Mucosa of rectum (tissue), 2 donors: ENCODE measurements at regions not wholly inside any gene's neighbourhood (a gene's known extent, or its start where the extent isn't known, plus 50 kb on each side); places are given as distances from the start of the nearest gene placed in this dataset.

ENCODE experiments used
- H3K27ac ChIP-seq, 2 donors: one replicate each; pipeline ENCODE4 v1.7.0; 2013; ENCODE audit warnings: inconsistent platforms in 2 of 2, low read depth in 2 of 2, low read length in 2 of 2
- H3K27me3 ChIP-seq, 2 donors: one replicate each; pipeline ENCODE4 v1.7.0; 2013; ENCODE audit warnings: low read length in 2 of 2; ENCODE audit not compliant: control insufficient read depth in 2 of 2, insufficient read depth in 2 of 2
- H3K36me3 ChIP-seq, 2 donors: one replicate each; pipeline ENCODE4 v1.7.0; 2013; ENCODE audit warnings: low read length in 2 of 2; ENCODE audit not compliant: control insufficient read depth in 2 of 2, insufficient read depth in 2 of 2
- H3K4me1 ChIP-seq, 2 donors: one replicate each; pipeline ENCODE4 v1.7.0; 2013; ENCODE audit warnings: low read length in 2 of 2, mild to moderate bottlenecking in 1 of 2; ENCODE audit not compliant: control insufficient read depth in 2 of 2, insufficient read depth in 2 of 2
- H3K4me3 ChIP-seq, 2 donors: one replicate each; pipeline ENCODE4 v1.7.0; 2013; ENCODE audit warnings: low read length in 2 of 2
- H3K9ac ChIP-seq, 2 donors: one replicate each; pipeline ENCODE4 v1.7.0; 2013; ENCODE audit warnings: low read length in 2 of 2, low read depth in 1 of 2, mild to moderate bottlenecking in 1 of 2
- H3K9me3 ChIP-seq, 2 donors: one replicate each; pipeline ENCODE4 v1.7.0; 2013; ENCODE audit warnings: low read length in 2 of 2; ENCODE audit not compliant: control insufficient read depth in 2 of 2
- donor health status: healthy.
- donor health status: Normal muscosa, but diverticular disease.

DNA sequence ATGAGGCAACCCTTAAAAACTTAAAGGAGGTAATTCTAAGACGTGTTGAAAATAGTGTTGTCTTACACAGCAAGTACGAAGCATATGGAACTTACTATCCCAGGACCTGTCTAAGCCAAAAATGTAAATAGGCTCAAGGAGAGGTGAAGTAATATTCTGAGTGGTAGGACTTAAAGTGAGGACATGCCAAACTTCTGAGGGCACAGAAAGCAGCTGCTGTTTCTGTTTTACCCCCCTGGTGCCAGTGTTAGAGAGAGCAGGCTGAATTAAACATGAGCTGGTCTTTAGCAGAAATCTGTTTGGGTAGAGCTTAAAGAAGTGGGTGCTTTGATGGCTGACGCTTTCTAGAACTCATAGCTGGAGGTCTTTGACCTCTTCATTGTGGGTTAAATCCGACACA, 149.7 kb upstream of the NPHP3 start:
- Histone ChIP-seq H3K4me1 (no peaks in the 10 kb centered on the region), H3K36me3 (no peaks in the 10 kb centered on the region), H3K9ac (no peak overlapping the region), H3K27ac (no peak overlapping the region), H3K9me3 (no peaks in the 10 kb centered on the region), H3K27me3 (no peaks in the 10 kb centered on the region), H3K4me3 (no peak overlapping the region)

DNA sequence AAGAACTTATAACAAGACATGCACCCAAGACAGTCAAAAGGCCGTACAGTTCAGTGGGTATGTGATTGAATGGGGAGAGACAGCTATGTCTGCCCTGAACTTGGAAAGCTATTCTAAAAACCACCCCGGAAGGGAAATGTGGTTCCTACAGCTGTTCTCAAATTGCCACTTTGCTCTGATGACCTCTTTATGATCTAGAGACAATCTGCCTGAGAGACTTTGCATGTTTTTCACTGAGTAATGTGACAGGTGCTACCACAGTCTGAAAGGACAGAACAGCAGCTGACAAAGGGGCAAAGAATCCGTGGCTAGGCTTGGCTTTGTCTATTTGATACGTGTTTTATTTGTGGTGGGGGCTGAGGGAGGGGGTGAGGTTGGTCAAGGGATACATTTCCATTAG, 148.3 kb upstream of the NPHP3 start:
- Histone ChIP-seq H3K36me3 (no peaks in the 10 kb centered on the region), H3K4me1 (no peaks in the 10 kb centered on the region), H3K9ac (no peak overlapping the region), H3K9me3 (no peaks in the 10 kb centered on the region), H3K27me3 (no peaks in the 10 kb centered on the region), H3K4me3 (no peak overlapping the region), H3K27ac (no peak overlapping the region)

DNA sequence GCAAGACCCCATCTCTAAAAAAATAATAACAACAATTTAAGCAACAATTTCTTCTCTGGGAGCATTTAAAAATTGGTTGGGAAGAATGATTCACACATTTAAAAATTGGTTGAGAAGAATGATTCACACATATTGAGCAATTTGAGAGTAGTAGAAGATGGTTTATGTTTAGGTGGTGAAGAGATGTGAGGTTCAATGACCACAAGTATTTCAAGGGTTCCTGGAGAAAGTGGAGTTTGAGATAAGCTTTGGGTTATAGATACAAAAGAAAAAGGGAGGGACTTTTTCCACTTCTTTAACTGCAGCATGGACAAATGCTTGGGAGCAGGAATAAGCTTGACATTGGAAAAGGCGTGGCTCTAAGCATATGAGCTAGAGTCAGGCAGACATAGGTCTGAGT, 145.7 kb upstream of the NPHP3 start:
- Histone ChIP-seq H3K36me3 (no peaks in the 10 kb centered on the region), H3K9ac (no peak overlapping the region), H3K4me1 (no peaks in the 10 kb centered on the region), H3K4me3 (no peak overlapping the region), H3K9me3 (no peaks in the 10 kb centered on the region), H3K27me3 (no peaks in the 10 kb centered on the region), H3K27ac (no peak overlapping the region)

DNA sequence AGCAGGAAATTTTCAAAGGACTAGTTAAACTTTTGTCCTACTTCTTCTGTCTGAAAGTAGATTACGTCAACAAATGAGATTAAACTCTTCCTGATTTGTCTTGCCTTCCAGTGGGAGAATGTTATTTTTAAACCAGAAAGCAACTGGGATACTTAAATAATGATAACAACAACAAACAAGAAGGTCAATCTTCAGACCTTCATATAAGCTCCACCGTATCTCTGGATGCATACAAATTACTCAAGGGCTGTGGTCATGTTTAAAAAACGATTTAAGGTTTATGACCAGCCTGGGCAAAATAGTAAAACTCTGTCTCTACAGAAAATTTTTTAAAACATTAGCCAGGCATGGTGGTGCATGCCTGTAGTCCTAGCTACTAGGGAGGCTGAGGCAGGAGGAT, 145.3 kb upstream of the NPHP3 start:
- H3K27me3 ChIP-seq = no peaks in the 10 kb centered on the region
- H3K4me3 ChIP-seq = no peak overlapping the region
- H3K27ac ChIP-seq = no peak overlapping the region
- no peaks in the 10 kb centered on the region for H3K36me3 ChIP-seq
- no peaks in the 10 kb centered on the region for H3K9me3 ChIP-seq
- H3K9ac ChIP-seq = no peak overlapping the region
- H3K4me1 ChIP-seq = no peaks in the 10 kb centered on the region

DNA sequence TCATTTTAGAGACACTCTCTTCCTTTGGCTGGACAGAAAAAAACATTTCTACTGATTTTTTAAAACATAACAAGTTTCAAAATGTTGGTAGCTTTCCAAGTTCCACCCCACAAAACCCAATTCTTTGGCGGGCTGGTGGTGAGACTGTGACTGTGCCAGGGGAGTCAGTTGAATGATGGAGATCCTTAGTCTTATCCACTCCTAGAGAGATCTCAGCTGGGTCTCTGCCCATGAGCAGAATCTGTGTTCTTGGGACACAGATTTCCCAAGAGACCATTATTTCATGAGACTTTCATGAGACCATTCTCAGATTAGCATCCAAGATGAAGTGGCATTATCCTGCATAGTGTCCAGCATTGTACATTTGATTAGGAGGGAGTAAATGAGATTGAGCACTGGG, 135.1 kb upstream of the NPHP3 start:
- Histone ChIP-seq H3K4me1 (no peaks in the 10 kb centered on the region), H3K9ac (no peak overlapping the region), H3K27ac (no peak overlapping the region), H3K4me3 (no peak overlapping the region), H3K9me3 (no peaks in the 10 kb centered on the region), H3K36me3 (no peaks in the 10 kb centered on the region), H3K27me3 (no peaks in the 10 kb centered on the region)

DNA sequence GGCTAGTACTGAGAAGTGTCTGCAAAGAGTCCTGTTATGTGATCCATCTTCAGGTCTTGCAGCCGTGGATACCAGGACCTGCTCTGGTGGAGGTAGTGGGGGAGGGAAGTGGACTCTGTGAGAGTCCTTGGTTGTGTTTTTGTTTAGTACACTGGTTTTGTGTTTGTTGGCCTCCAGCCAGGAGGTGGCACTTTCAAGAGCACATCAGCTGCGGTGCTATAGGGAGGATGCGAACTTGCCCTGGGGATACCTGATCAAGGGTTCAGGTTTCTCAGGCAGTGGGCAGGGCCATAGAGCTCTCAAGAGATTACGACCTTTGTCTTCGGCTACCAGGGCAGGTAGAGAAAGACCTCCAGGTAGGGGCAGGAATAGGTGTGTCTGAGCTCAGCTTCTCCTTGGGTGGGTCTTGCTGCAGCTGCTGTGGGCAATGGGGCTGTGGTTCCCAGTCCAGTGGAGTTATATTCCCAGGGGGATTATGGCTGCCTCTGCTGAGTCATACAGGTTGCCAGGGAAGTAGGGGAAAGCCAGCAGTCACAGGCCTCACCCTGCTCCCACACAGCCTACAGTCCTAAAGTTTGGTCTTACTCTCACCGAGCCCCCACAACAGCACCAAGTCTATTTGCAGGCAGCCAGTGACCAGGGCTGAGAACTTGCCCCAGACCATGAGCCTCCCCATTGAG, 132.8 kb upstream of the NPHP3 start:
- Histone ChIP-seq H3K9me3 (no peaks in the 10 kb centered on the region), H3K27ac (no peak overlapping the region), H3K4me1 (no peaks in the 10 kb centered on the region), H3K9ac (no peak overlapping the region), H3K4me3 (no peak overlapping the region), H3K27me3 (no peaks in the 10 kb centered on the region), H3K36me3 (no peaks in the 10 kb centered on the region)

DNA sequence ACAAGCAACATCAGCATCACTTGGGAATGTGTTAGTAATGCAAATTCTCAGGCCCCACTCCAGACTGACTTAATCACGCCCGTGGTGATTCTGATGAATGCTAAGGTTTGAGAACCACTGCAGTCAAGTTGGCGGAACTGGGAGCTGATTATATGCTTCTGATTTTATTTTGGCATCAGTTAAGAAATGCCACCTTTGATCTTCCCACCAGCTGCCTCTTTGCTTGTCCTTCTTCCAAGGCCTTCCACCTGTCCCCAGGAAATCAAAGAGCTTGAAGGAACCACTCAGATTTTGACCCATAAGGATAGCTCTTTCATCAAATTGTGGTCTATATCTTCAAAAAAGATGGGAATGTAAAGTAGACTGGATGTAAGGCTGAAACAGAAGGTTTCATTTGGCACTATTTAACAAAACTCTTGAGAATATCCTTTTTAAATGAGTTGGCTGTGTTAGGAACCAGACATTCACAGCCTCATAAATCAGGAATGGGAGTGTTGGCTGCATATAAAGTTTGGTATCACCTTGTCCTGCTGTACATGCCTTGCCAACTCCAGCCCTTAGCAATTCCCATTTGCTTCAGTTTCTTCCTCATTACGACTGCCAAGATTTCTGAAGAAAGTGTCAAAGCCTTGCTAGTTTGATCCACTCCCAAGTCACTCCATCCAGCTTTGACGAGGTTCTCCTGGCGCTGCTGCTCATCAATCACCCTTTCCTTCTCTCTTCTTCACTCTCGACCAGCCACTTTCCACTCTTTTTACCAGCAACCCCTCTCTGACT, 125.8 kb upstream of the NPHP3 start:
- Histone ChIP-seq H3K27me3 (no peaks in the 10 kb centered on the region), H3K9ac (no peak overlapping the region), H3K9me3 (no peaks in the 10 kb centered on the region), H3K4me1 (no peaks in the 10 kb centered on the region), H3K36me3 (no peaks in the 10 kb centered on the region), H3K4me3 (no peak overlapping the region), H3K27ac (no peak overlapping the region)

DNA sequence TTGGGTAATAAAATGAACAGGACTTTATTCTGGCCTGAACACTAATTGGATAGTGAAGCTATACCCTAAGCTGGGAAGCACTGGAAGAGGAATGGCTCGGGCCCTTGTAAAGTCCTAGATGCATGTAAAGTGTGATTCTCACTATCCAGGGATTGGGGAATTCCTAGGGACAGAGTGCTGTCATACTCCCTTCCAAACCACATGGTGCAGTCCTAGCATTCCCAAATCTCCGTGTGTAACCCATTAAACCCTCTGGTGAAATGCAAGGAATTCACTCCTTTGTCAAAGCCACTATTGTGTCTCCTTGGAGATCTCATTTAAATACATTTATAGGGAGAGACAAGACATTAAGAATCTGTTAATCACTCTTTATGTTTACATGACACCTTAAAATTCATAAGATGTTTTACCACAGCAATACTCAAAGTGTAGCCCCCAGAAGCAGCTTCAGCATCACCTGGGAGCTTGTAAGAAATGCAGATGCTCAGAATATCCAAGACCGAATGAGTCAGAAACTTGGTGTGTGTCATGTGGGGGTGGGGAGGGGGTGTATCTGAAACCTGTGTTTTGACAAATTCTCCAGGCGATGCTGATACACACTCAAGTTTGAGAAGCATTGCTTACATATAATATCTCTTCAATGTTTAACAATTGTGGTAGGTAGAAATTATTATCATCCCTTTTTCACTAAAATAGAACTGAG, 121.8 kb upstream of the NPHP3 start:
- no peak overlapping the region for H3K27ac ChIP-seq
- no peaks in the 10 kb centered on the region for H3K36me3 ChIP-seq
- H3K27me3 ChIP-seq = no peaks in the 10 kb centered on the region
- no peaks in the 10 kb centered on the region for H3K4me1 ChIP-seq
- H3K9me3 ChIP-seq = no peaks in the 10 kb centered on the region
- no peak overlapping the region for H3K9ac ChIP-seq
- no peak overlapping the region for H3K4me3 ChIP-seq

DNA sequence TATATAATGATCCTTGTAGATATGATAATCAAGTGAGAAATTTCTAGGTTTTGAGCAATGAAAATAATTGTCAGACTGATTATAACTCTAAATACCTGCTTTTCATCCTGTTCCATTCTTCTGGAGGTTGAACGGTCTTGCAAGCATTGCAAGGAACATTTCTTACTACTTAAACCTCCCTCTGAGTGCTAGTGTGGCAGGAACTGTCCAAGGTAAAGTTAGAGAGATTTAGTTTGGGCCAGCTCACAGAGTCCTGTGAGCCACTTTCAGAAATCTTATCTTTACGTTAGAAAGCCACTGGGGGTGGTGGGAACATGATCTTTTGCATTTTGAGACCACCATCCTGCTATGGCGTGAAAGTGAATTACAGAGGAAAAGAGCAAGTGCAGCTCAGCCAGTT, 121.1 kb upstream of the NPHP3 start:
- Histone ChIP-seq H3K36me3 (no peaks in the 10 kb centered on the region), H3K9me3 (no peaks in the 10 kb centered on the region), H3K27me3 (no peaks in the 10 kb centered on the region), H3K27ac (no peak overlapping the region), H3K4me3 (no peak overlapping the region), H3K4me1 (no peaks in the 10 kb centered on the region), H3K9ac (no peak overlapping the region)

DNA sequence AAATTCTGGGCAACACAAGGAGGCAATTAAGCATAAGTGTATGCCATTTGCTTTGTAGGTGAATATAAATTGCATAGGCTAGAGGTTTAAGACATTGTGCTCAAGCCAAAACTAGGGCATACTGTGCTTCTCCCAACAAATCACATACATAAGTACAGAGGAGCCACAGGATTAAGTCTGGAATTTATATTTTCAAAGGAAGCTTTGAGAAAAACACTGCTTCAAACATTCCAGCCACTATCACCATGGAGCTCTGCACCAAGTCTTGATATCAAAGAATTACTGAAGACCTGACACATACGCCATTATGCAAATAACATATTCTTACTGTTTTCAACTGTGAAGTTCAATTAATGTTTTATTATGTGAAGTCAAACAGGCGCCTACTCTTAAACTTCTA, 119.4 kb upstream of the NPHP3 start:
- H3K36me3 ChIP-seq = no peaks in the 10 kb centered on the region
- no peaks in the 10 kb centered on the region for H3K27me3 ChIP-seq
- H3K27ac ChIP-seq = no peak overlapping the region
- H3K4me1 ChIP-seq = no peaks in the 10 kb centered on the region
- no peaks in the 10 kb centered on the region for H3K9me3 ChIP-seq
- H3K4me3 ChIP-seq = no peak overlapping the region
- no peak overlapping the region for H3K9ac ChIP-seq
